Thyroid gland (tissue), 4 donors: ENCODE measurements at regions not wholly inside any gene's neighbourhood (a gene's known extent, or its start where the extent isn't known, plus 50 kb on each side); places are given as distances from the start of the nearest gene placed in this dataset.
"Not testable (repeated sequence)": the region's sequence is repeated elsewhere in the genome, so short reads cannot be mapped to it uniquely, and the experiment has no call there.

Experiments
- DNase-seq, 2 donors: peaks; one replicate each; pipeline ENCODE4 v3.0.0-alpha.2; 2019
- H3K27ac ChIP-seq, 3 donors: fragments of 200-600 bp; sonication (generic); 1 replicate in 2 of 3; 2 replicates in 1 of 3; pipeline ENCODE4 v1.5.1; 2016 to 2019; ENCODE audit warnings: mild to moderate bottlenecking in 1 of 3, moderate library complexity in 1 of 3
- H3K27me3 ChIP-seq: fragments of 200-600 bp; sonication (generic); one replicate; pipeline ENCODE4 v1.5.1; 2019
- H3K36me3 ChIP-seq, 2 donors: fragments of 200-600 bp; sonication (generic); one replicate each; pipeline ENCODE4 v1.5.1; 2016 to 2019
- H3K4me1 ChIP-seq, 2 donors: fragments of 200-600 bp; sonication (generic); one replicate each; pipeline ENCODE4 v1.5.1; 2017 to 2019
- H3K4me3 ChIP-seq, 3 donors: fragments of 200-600 bp; sonication (generic); replicated peaks in 1 of 3; 1 replicate in 2 of 3; 2 replicates in 1 of 3; pipeline ENCODE4 v1.5.1; 2016; ENCODE audit warnings: mild to moderate bottlenecking in 1 of 3
- H3K9me3 ChIP-seq: fragments of 200-600 bp; sonication (generic); one replicate; pipeline ENCODE4 v1.5.1; 2017
- CTCF ChIP-seq, 6 experiments: fragments of 200-600 bp in 3 of 6; fragments of 450-650 bp in 3 of 6; sonication (generic) in 3 of 6; IDR thresholded peaks; one replicate each; pipeline ENCODE4 v1.5.1; 2016 to 2019; ENCODE audit warnings: antibody characterized with exemption in 6 of 6, mild to moderate bottlenecking in 2 of 6, inconsistent platforms in 1 of 6, moderate library complexity in 1 of 6
- POLR2A ChIP-seq, 2 donors: fragments of 450-650 bp; IDR thresholded peaks; one replicate each; pipeline ENCODE4 v1.6.1; 2017; ENCODE audit warnings: antibody characterized with exemption in 2 of 2, mild to moderate bottlenecking in 2 of 2, moderate library complexity in 1 of 2
- WGBS, 2 donors: methylation state at CpG; one replicate each; pipeline ENCODE4 v1.1.5; 2017; 5-methylcytosine and 5-hydroxymethylcytosine counted together
- intact Hi-C: fragments of 100-400 bp; cut with DNase I; formaldehyde crosslinking; loops from one replicate; pipeline ENCODE4 v1.15.1; 2023

DNA sequence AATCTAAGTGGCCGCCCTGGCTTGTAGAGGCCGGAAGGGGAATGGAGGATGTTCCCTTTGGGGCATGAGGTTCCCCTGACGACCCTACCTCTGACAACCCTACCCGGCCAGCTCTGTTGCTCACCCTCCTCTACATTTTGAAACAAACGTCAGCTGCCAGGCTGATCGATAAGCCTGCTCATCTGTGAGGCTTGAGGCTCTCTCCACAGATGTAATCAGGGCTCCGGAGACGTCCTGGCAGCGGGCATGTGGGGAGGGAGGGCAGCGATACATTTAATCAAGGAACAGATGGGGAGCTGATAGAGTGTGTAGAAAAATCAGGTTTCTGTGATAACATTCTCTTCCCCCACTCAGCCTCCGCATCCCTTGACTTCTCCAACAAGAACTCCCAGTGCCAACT, 212.3 kb upstream of the SDK2 start:
- DNase-seq = no peak
- H3K4me3 ChIP-seq = no peak overlapping the region
- no peak overlapping the region for H3K27ac ChIP-seq
- no peaks in the 10 kb centered on the region for H3K9me3 ChIP-seq
- no peaks in the 10 kb centered on the region for H3K4me1 ChIP-seq
- no peaks in the 10 kb centered on the region for H3K27me3 ChIP-seq
- intact Hi-C loops = no loop called here
- 69 to 84% methylated on average over 11 of the region's 11 CpGs for WGBS, 2 donors
- TF ChIP-seq POLR2A (IDR thresholded peaks at IDR 0.05) (no peak), CTCF (IDR thresholded peaks at IDR 0.05) (no peak)
- H3K36me3 ChIP-seq = no peaks in the 10 kb centered on the region

- H3K4me1 ChIP-seq, H3K4me3 ChIP-seq, H3K27me3 ChIP-seq, H3K9me3 ChIP-seq, intact Hi-C loops, DNase-seq, H3K36me3 ChIP-seq, H3K27ac ChIP-seq: not testable (repeated sequence)
- WGBS, 2 donors = 100% methylated on average over 1 of the region's 1 CpG
These were observed 215.3 kb upstream of the SDK2 start for GRCh38 chr17:73859439-73860008.

DNA sequence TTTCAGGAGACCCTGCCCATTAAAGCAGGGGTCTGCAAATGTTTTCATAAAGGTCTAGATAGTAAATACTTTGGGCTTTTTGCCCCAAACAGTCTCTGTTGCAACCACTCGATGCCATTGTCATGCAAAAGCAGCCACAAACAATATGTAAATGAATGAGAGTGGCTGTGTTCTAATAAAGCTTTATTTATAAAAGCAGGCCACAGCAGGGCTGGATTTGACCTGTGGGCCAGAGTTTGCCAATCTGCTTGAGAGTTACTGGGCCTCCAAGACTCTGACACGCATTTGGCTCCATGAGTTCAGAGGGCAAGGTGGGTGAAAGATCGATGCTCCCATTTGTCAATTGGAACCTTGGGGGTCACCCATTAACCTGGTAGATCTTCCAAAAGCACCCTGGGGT, 217.3 kb upstream of the SDK2 start:
- no peak overlapping the region for H3K4me3 ChIP-seq
- H3K4me1 ChIP-seq = no peaks in the 10 kb centered on the region
- 87 to 93% methylated on average over 3 of the region's 3 CpGs for WGBS, 2 donors
- intact Hi-C loops = no loop called here
- H3K36me3 ChIP-seq = no peaks in the 10 kb centered on the region
- H3K27me3 ChIP-seq = no peaks in the 10 kb centered on the region
- H3K9me3 ChIP-seq = no peaks in the 10 kb centered on the region
- no peak for DNase-seq
- no peak overlapping the region for H3K27ac ChIP-seq
- TF ChIP-seq POLR2A (IDR thresholded peaks at IDR 0.05) (no peak), CTCF (IDR thresholded peaks at IDR 0.05) (no peak)

DNA sequence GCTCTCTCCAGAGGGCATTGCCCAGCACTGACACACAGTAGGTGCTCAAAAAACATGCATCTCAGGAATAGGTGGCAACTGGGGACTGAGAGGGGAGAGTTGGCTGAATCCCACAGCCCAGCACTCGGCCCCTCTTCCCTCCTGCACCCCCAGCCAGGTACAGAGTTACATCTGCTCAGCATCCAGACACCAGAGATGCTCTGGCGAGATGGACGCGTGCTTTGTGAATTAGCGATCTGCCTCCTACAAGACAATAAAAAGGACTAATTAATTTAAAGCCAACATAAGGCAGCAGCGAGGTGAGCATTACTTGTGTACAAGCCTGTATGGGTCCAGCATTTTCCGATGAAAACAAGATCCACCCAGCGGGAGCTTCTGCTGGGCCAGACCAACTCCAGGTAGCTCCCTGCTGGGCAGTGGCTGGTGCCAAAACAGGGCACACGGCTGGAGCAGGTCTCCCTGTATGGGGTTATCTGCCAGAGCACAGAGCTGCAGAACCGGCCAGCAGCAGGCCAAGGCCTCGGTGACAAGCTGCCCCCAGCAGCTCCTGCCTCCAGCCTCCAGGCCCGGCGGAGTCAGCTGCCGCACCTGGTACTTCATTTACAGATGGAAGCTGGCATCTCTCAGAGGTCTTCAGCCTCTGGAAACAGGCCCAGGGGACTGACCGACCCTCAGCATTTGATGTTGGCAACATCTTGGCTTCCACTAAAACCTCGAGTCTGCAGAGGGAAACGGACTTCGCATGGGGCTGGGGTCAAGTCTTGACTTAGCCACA, 219.7 kb upstream of the SDK2 start:
- Histone ChIP-seq H3K27me3 (no peaks in the 10 kb centered on the region), H3K36me3 (no peaks in the 10 kb centered on the region), H3K4me3 (no peak overlapping the region), H3K27ac (no peak overlapping the region), H3K9me3 (no peaks in the 10 kb centered on the region), H3K4me1 (no peaks in the 10 kb centered on the region)
- TF ChIP-seq POLR2A (IDR thresholded peaks at IDR 0.05) (no peak), CTCF (IDR thresholded peaks at IDR 0.05) (no peak)
- DNase-seq = no peak
- WGBS, 2 donors = 89 to 92% methylated on average over 14 to 16 of the region's 18 CpGs
- intact Hi-C loops = no loop called here

- Histone ChIP-seq H3K4me1 (no peaks in the 10 kb centered on the region), H3K27me3 (no peaks in the 10 kb centered on the region), H3K27ac (no peak overlapping the region), H3K9me3 (no peaks in the 10 kb centered on the region), H3K36me3 (no peaks in the 10 kb centered on the region), H3K4me3 (no peak overlapping the region)
- 67 to 79% methylated on average over 12 of the region's 12 CpGs for WGBS, 2 donors
- intact Hi-C loops = no loop called here
- no peak for TF ChIP-seq POLR2A (IDR thresholded peaks at IDR 0.05)
- no peak for DNase-seq
These were observed 221.6 kb upstream of the SDK2 start for GRCh38 chr17:73865831-73866230.

GRCh38 chr17:73867056-73867455, 222.8 kb upstream of the SDK2 start:
- no peaks in the 10 kb centered on the region for H3K4me1 ChIP-seq
- H3K9me3 ChIP-seq = no peaks in the 10 kb centered on the region
- no peak for DNase-seq
- H3K27me3 ChIP-seq = no peaks in the 10 kb centered on the region
- H3K36me3 ChIP-seq = no peaks in the 10 kb centered on the region
- H3K27ac ChIP-seq = no peak overlapping the region
- no peak for TF ChIP-seq CTCF (IDR thresholded peaks at IDR 0.05)
- intact Hi-C loops = no loop called here
- H3K4me3 ChIP-seq = no peak overlapping the region
- WGBS, 2 donors = 73% methylated on average over 12 of the region's 12 CpGs
